HUES48 (cell line): ENCODE measurements at regions not wholly inside any gene's neighbourhood (a gene's known extent, or its start where the extent isn't known, plus 50 kb on each side); places are given as distances from the start of the nearest gene placed in this dataset.
"Not testable (repeated sequence)": the region's sequence is repeated elsewhere in the genome, so short reads cannot be mapped to it uniquely, and the experiment has no call there.

ENCODE experiments used
- H3K27ac ChIP-seq: one replicate; pipeline ENCODE4 v1.7.0; 2013; ENCODE audit warnings: low read depth, low read length, inconsistent platforms
- H3K27me3 ChIP-seq: 2 replicates; pipeline ENCODE4 v1.6.1; 2013; ENCODE audit warnings: mild to moderate bottlenecking, low read length; ENCODE audit not compliant: control insufficient read depth, insufficient read depth
- H3K36me3 ChIP-seq: 2 replicates; pipeline ENCODE4 v1.6.1; 2013; ENCODE audit warnings: low read length; ENCODE audit not compliant: control insufficient read depth, insufficient read depth
- H3K4me1 ChIP-seq: 2 replicates; pipeline ENCODE4 v1.6.1; 2013; ENCODE audit warnings: mild to moderate bottlenecking, low read length; ENCODE audit not compliant: control insufficient read depth, insufficient read depth
- H3K4me3 ChIP-seq: 2 replicates; pipeline ENCODE4 v1.5.1; 2013; ENCODE audit warnings: mild to moderate bottlenecking, low read depth, low read length
- H3K9ac ChIP-seq: 2 replicates; pipeline ENCODE4 v1.6.1; 2013; ENCODE audit warnings: mild to moderate bottlenecking, low read depth, low read length, moderate library complexity
- H3K9me3 ChIP-seq: 2 replicates; pipeline ENCODE4 v1.6.1; 2013; ENCODE audit warnings: low read length; ENCODE audit not compliant: control insufficient read depth, insufficient read depth

- H3K36me3 ChIP-seq: no peaks in the 10 kb centered on the region
- H3K4me3 ChIP-seq: no peak overlapping the region
- peaks cover 18% of the 10 kb centered on the region for H3K4me1 ChIP-seq
- H3K27me3 ChIP-seq: no peaks in the 10 kb centered on the region
- no peak overlapping the region for H3K9ac ChIP-seq
- H3K27ac ChIP-seq: no peak overlapping the region
- no peaks in the 10 kb centered on the region for H3K9me3 ChIP-seq
Measured at GRCh38 chr5:104347119-104347708, 784.6 kb upstream of the NUDT12 start.

DNA sequence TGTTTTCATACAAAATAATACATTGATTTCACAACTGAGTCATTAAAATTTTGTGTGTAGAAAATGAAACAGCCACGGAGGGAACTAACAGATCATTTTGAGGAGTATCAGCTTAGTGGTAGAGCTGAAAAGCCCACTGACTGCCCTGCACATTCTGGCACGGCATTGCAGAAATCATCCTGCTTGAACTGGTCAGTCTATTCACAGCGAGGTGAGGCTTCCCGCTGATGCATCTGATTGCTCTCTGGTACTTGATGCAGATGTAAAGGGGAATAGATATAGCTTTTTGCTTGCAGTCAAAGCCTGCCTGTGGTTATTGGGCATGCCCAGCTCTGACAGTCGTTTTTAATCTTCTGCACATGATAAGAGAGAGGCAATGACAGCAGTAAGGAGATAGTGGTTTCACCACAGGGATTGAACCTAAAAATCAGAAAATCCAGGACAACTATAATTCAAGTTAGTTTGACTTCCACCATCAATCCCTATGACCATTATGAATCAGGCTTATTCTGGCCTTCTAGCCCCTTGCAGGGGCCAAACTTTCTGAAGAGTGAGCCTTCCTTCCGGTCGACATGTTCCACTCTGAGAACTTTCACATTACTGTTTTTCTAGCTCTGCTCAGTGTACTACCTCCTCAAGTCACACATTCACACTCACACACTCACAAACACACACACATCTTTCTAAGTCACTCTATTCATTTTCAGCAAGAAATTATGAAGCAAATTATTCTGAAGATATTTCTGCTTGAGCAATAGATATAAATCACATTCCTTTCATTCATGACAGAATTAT is 782.8 kb upstream of the NUDT12 start:
- Histone ChIP-seq H3K4me3 (no peak overlapping the region), H3K9ac (no peak overlapping the region), H3K9me3 (no peaks in the 10 kb centered on the region), H3K36me3 (no peaks in the 10 kb centered on the region), H3K27ac (no peak overlapping the region), H3K27me3 (no peaks in the 10 kb centered on the region), H3K4me1 (peaks cover 21% of the 10 kb centered on the region)

DNA sequence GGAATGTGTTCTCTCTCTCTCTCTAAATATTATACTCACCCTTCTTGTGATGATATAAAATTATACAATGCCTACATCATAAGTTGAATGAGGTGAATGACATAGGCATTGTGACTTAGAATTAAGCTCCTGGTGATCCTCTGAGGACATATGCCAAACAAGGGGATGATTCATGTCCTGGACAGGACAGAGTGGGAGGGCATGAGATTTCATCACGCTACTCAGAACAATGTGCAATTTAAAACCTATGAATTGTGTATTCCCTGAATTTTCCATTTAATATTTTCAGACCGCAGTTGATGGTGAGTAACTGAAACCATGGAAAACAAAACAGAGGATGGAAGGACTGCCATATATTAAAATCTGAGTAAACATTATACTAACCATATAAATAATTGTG is 782.2 kb upstream of the NUDT12 start:
- Histone ChIP-seq H3K4me3 (no peak overlapping the region), H3K27ac (no peak overlapping the region), H3K4me1 (peaks cover 21% of the 10 kb centered on the region)

GRCh38 chr5:104327801-104328200 is 765.2 kb upstream of the NUDT12 start:
- Histone ChIP-seq H3K27ac (no peak overlapping the region), H3K9ac (no peak overlapping the region), H3K4me3 (no peak overlapping the region), H3K27me3 (no peaks in the 10 kb centered on the region), H3K9me3 (no peaks in the 10 kb centered on the region), H3K36me3 (no peaks in the 10 kb centered on the region), H3K4me1 (no peaks in the 10 kb centered on the region)

More for the DNA sequence above, 782.2 kb upstream of the NUDT12 start:
- H3K27me3 ChIP-seq: no peaks in the 10 kb centered on the region
- H3K9me3 ChIP-seq: no peaks in the 10 kb centered on the region
- no peaks in the 10 kb centered on the region for H3K36me3 ChIP-seq
- H3K9ac ChIP-seq: no peak overlapping the region

DNA sequence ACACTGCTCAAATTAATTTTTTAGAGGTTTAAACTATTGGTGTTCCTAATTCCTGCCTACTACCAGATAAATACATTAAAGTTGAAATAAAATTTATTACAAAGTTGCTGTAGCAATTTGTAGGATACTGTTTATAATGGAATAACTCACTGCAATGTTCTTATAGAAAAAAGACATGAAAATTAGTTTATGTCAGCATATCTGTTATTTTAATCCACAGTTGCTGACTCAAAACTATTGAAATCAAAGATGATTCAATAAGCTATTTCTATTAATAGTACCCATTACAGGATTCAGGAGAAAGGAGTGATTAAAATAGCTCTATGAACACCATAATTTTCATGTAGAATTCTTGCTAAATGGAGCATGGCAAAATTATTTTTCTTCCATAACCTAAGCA is 764.4 kb upstream of the NUDT12 start:
- no peaks in the 10 kb centered on the region for H3K27me3 ChIP-seq
- H3K9me3 ChIP-seq: no peaks in the 10 kb centered on the region
- H3K27ac ChIP-seq: no peak overlapping the region
- H3K36me3 ChIP-seq: no peaks in the 10 kb centered on the region
- H3K4me1 ChIP-seq: no peaks in the 10 kb centered on the region
- no peak overlapping the region for H3K9ac ChIP-seq
- H3K4me3 ChIP-seq: no peak overlapping the region

GRCh38 chr5:104325356-104325755 is 762.8 kb upstream of the NUDT12 start:
- Histone ChIP-seq H3K4me1 (no peaks in the 10 kb centered on the region), H3K9ac (no peak overlapping the region), H3K27me3 (no peaks in the 10 kb centered on the region), H3K27ac (no peak overlapping the region), H3K9me3 (no peaks in the 10 kb centered on the region), H3K4me3 (no peak overlapping the region), H3K36me3 (no peaks in the 10 kb centered on the region)

DNA sequence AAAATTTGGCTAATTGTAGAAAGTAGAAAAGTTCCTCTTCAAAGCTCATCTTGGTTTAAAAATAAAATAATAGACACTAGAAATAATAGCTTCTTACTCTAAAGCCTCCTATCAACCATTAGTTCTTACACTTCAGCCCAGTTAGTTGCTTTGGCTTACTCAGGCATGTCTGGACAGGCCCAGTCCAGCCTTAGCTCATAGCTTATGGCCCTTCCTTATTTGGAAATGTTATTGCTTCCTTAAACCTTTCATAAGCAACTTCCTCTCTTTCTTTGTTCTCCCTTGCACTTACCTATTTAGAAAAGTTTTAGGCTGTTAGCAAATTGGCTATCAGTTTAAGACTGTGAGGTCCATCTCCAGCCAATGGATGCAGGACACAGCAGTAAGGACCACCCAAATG is 754.1 kb upstream of the NUDT12 start:
- not testable (repeated sequence) for H3K27me3 ChIP-seq, H3K27ac ChIP-seq, H3K4me1 ChIP-seq, H3K4me3 ChIP-seq, H3K9ac ChIP-seq, H3K36me3 ChIP-seq
- peaks cover 12% of the 10 kb centered on the region for H3K9me3 ChIP-seq

- H3K4me1 ChIP-seq: no peaks in the 10 kb centered on the region
- peaks cover 7% of the 10 kb centered on the region; the same call in 1 of the 2 replicates for H3K9me3 ChIP-seq
- H3K36me3 ChIP-seq: no peaks in the 10 kb centered on the region
- H3K27ac ChIP-seq: no peak overlapping the region
- no peaks in the 10 kb centered on the region for H3K27me3 ChIP-seq
- no peak overlapping the region for H3K9ac ChIP-seq
- H3K4me3 ChIP-seq: no peak overlapping the region
Measured at GRCh38 chr5:104312481-104312880, 749.9 kb upstream of the NUDT12 start.

GRCh38 chr5:104305602-104306001 is 743.0 kb upstream of the NUDT12 start:
- Histone ChIP-seq H3K27me3 (no peaks in the 10 kb centered on the region), H3K27ac (no peak overlapping the region), H3K4me3 (no peak overlapping the region), H3K36me3 (no peaks in the 10 kb centered on the region), H3K9me3 (no peaks in the 10 kb centered on the region), H3K4me1 (no peaks in the 10 kb centered on the region), H3K9ac (no peak overlapping the region)

GRCh38 chr5:104299998-104300706 is 737.6 kb upstream of the NUDT12 start:
- H3K4me1 ChIP-seq: no peaks in the 10 kb centered on the region
- no peak overlapping the region for H3K9ac ChIP-seq
- no peaks in the 10 kb centered on the region for H3K9me3 ChIP-seq
- no peak overlapping the region for H3K27ac ChIP-seq
- no peak overlapping the region for H3K4me3 ChIP-seq
- H3K36me3 ChIP-seq: no peaks in the 10 kb centered on the region
- no peaks in the 10 kb centered on the region for H3K27me3 ChIP-seq

DNA sequence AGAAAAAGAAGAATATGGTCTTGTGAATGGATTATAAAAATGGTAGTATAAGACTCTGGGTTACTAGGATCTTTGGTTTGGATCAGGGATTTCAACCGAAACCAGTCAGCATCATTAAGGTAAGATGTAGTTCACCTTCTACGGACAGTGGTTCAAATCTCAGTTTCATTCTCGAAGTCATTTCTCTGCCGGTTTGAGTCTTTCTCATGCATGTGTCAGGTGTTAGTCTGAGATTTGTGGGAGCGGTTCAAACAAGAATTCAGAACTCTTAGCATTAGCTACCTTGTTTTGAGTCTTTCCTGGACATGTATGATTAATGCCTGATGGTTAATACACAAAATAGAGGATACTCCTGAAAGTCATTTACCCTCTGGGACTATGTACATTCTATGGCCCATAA is 735.9 kb upstream of the NUDT12 start:
- no peaks in the 10 kb centered on the region for H3K27me3 ChIP-seq
- no peak overlapping the region for H3K4me3 ChIP-seq
- H3K36me3 ChIP-seq: no peaks in the 10 kb centered on the region
- H3K9ac ChIP-seq: no peak overlapping the region
- H3K9me3 ChIP-seq: no peaks in the 10 kb centered on the region
- no peaks in the 10 kb centered on the region for H3K4me1 ChIP-seq
- H3K27ac ChIP-seq: no peak overlapping the region
